Activated T-cell treated with anti-CD3 and anti-CD28 coated beads, Interleukin-2, amount 50 U/mL, for 48 hours (primary cell): ENCODE measurements at regions not wholly inside any gene's neighbourhood (a gene's known extent, or its start where the extent isn't known, plus 50 kb on each side); places are given as distances from the start of the nearest gene placed in this dataset.
"Not testable (repeated sequence)": the region's sequence is repeated elsewhere in the genome, so short reads cannot be mapped to it uniquely, and the experiment has no call there.

ENCODE experiments used
- DNase-seq, 2 experiments: peaks; one replicate each; pipeline ENCODE4 v3.0.0-alpha.2; 2020

GRCh38 chr3:181250714-181251113 is 261.2 kb upstream of the DNAJC19 start:
- DNase-seq = no peak

DNA sequence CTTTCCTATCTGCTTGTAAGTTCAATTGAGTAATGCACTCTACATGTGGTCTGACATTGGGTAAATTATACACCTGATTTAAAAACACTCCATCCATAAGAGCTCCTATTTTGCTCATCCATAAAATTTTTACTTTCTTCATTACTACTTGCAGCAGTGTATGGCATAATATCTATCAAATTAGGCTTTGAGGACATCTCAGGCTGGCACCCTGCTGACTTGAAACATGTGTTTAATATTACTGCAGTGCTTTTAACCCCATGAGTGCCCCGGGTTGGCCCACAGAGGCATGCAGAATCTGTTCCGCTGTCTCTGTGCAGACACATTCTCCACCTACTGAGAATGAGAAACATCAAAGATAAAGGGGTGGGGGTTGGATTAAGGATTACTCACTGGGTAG is 249.9 kb upstream of the DNAJC19 start:
- DNase-seq = no peak

- DNase-seq = no peak
Observed at GRCh38 chr3:181230258-181230657, 240.7 kb upstream of the DNAJC19 start.

DNA sequence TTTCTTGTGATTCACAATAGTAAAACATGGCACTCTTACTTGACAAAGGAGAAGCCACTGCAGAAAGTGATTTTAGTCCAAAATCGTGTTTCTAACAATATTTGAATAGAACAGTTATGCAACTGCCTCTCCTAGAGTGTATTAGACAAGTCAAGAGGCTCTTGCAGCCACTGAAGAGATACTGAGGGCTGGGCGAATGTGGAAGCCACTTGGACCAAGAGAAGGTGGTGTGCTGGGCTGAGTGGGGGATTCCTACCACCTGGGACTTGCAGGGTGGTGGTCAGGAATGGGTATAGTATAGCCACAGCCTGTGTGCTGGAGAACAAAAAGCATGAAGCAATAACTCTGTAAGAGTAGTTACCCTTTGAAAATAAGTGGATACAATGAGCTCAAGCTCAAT is 223.8 kb upstream of the DNAJC19 start:
- no peak for DNase-seq

DNA sequence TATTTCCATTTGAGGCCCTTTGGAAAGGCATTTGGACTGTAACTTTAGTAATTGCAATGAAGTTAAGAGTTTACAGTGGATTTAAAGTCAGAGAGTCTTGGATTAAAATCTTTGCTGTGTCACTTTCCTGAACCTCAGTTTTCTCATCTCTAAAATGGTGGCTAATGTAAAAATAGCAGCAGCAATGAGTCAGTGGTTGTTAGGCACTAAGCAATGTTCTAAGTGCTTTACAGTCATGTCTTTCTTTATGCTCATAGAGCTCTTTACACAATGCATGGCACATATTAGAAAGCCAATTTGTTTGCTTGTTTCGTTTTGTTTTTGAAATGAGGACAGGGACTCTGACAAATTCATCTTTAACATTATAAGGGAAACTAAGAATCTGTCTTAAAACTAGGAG is 222.7 kb upstream of the DNAJC19 start:
- DNase-seq = no peak

GRCh38 chr3:181210275-181210674 is 220.7 kb upstream of the DNAJC19 start:
- no peak for DNase-seq

- no peak for DNase-seq
Observed at GRCh38 chr3:181189556-181189955, 200.0 kb upstream of the DNAJC19 start.

GRCh38 chr3:181183764-181184163 is 194.2 kb upstream of the DNAJC19 start:
- DNase-seq = no peak

GRCh38 chr3:181183057-181183456 is 193.5 kb upstream of the DNAJC19 start:
- DNase-seq = not testable (repeated sequence)

- DNase-seq = no peak
Observed at GRCh38 chr3:181178991-181179390, 189.5 kb upstream of the DNAJC19 start.

DNA sequence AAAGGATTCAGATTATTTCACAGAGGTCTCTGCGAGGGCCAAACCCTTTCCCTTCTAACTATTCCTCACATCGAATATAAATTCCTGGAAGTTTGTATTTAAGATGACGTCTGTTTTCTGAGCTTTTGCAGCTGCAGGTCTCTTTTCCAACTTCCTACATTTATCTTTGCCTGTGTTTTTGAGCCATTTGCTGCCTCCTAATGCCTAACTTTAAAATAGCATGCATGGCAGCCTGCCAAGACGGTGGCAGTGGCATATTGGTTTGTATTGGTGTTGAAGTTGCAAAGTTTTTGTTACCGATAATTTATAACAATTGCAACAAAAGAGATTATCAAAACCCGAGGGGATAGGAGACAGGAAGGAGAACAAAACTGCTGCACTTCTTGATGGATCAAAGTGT is 187.1 kb upstream of the DNAJC19 start:
- DNase-seq = peak; percentile 43 to 45

GRCh38 chr3:181174676-181175233 is 185.2 kb upstream of the DNAJC19 start:
- DNase-seq = no peak

DNA sequence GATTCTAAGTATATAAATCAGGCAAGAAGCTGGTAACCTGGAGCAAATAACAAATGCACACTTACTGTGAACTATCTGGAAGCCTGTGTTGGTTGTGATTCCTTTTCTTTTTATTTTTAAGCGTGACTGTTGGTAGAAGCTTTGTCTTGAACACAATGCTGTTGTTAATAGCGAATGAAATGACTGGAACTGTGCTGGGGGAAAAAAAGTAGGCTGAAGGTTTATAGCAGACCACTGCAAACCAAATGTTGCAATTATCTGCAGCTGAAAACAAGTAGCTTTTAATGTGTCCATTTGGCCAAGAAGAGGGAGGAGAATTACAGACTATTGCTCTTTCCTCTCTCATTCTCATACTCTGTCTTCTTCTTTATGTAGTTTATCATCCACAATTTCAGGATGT is 184.5 kb upstream of the DNAJC19 start:
- DNase-seq = no peak

DNA sequence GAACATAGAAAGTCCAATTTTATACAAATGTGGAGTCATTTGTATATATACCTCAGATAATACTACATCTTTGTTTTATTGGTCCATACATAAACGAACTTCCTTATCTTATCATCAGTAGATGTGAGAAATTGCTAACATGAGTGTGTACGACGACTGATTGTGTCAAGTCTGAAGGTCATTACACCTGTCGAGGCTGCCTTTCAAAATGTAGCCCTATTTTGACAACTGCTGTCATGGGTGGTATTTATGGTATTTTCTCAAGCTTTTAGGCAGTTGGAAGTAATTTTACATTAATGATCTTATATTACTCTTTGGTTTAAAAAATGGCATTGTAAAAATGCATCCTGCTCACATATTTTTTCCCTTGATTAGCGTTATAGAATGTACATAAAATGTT is 183.7 kb upstream of the DNAJC19 start:
- no peak for DNase-seq

- DNase-seq = no peak
Observed at GRCh38 chr3:181134873-181135272, 145.3 kb upstream of the DNAJC19 start.

- no peak for DNase-seq
Observed at GRCh38 chr3:181133832-181134231, 144.3 kb upstream of the DNAJC19 start.

DNA sequence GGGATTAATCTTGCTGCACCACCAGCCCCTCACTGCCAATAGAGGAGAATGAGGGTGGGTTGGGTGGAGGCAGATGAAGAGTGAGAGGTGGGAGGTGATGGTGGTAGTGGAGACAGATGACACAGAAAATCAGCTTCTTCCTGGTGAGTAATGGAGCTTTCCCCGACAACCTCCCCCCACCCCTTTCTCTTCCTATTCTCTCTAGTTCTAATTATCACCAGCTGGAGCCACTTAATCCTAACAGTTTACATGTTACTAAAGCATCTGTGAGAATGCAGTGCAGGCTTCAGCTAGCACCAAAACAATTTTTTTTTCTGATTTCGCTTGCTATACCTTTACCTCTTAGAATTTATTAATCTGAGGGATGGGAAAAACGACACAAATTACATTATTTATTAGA is 116.1 kb upstream of the DNAJC19 start:
- DNase-seq = no peak

DNA sequence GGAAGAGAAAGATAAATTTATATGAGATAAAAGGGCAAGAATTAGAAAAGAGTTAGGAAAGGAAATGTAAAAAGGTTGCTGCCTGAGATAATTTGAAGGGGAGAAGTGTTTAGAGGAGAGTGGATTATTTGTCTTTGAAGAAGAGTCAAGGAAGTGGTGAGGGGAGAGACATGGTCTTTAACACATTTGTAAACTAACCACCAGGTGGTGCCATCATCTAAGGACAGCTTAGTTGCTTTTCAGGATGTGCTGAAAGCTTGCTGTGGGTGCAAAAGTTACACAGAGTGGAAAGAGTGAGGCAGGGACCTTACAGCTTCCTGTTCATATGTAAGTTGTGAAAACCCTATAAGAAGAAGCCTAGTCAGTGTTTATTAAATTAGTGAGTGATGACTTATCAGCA is 114.1 kb upstream of the DNAJC19 start:
- DNase-seq = no peak

DNA sequence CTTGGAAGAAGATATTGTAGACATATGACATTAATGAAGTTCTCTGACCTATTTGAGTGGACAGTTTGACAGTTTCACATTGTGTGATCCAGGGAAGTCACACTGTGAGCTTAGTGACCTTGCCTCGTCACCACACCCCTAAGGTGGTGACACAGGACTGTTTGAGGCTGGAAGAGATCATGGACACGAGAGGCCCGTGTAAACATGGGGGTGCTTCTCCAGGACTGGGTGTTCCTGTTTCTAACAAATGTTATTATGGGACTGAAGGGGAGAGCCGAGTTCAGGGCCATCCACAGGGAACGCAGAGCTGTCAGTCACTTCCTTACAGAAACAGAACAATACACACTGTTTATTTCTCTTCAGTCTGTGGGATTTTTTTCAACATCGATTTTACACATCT is 96.5 kb upstream of the DNAJC19 start:
- DNase-seq = no peak

- DNase-seq = no peak
Observed at GRCh38 chr3:181081930-181082329, 92.4 kb upstream of the DNAJC19 start.

DNA sequence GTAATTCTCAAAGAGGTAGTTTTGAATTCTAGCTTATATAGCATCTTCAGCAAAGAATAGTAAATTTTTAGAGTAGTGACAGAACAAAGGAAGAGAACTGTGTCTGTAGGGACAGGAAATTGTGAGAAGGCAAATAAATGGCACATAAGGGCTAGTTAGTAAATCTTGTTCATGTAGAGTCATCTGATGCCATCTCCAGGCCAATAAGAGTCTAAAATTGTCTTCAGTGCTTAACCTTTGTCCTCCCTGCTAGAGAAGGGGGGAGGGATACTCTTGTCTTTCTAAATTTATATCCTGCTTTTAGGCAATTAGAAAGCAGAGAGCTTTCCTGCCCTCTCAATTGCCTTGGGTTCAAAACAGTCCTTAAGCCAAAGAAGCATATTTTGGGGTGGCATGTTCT is 87.0 kb upstream of the DNAJC19 start:
- no peak for DNase-seq

DNA sequence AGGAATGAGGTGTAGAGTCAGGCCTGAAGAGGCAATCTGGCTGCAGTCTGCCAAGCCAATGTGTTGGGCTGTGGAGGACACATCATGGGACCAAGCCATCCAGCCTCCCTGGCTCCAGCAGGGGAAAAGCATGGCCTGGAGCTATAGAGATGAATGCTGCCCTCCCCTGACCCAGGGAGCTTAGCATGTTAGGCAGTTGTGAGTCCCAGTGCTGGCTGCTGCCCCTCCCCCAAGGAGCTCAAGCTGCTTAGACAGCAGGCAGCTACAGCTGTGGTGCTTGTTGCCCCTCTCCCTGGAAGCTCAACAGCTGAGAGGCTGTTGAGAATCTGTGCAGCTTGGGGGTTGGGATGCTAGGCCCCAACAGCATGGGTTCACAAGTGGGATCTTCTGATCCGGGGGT is 85.6 kb upstream of the DNAJC19 start:
- DNase-seq = no peak

DNA sequence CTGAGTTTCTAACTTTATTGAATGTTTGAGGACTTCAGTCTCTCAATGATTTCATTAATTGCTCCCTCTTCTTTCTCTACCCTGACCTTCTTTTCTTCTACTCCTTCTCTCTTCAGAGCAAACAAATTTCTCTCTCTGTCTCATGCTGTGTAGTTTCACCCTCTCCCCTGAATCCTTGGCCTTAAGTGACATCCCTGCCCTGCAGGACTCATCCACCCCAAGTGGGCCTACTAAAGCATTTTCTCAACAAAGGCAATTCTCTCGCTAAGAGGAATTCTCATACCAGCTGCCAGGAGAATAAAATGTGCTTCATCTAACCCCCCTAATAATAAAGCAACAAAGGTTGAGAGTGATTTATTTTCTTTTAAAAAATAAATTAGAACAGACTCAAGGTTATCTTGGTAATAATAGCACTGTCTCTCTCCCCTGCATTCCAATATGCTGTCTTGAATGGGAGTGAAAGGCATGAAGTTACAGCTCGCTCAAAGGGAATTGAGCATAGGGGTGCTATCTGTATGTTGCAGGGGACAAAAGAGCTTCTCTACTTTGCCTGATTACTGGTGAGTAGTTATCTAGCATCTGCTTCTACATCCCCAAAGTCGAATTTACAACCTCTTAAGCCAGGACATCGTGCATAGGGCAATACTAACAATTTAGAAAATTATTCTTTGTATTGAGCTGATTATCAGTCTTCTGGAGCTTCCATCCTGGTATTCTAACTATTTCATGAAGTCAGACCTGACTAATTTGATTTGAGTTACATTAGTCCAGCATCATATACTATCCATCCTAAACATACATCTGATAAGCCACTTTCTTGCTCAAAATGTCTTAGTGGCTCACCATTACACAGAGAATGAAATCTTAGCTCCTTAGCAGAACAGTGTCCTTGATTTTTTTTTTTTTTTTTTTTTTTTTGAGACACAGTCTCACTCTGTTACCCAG is 76.9 kb upstream of the DNAJC19 start:
- no peak for DNase-seq

GRCh38 chr3:181056136-181056732 is 66.7 kb upstream of the DNAJC19 start:
- no peak for DNase-seq
